ENCODE measurements at regions not wholly inside any gene's neighbourhood (a gene's known extent, or its start where the extent isn't known, plus 50 kb on each side); places are given as distances from the start of the nearest gene placed in this dataset.

- no TSS peak for BruUV-seq (replicated peaks)
- H3K79me2 ChIP-seq (ENCODE audit: low read depth) = no peaks in the 10 kb centered on the region
- H3K27ac ChIP-seq = no peak overlapping the region
- H3K4me2 ChIP-seq = no peak overlapping the region
- no peak for TF ChIP-seq CTCF (conservative IDR thresholded peaks at IDR 0.05)
- TF ChIP-seq EZH2 (IDR thresholded peaks at IDR 0.05; ENCODE audit: low read depth) = no peak
- H3K9me2 ChIP-seq (ENCODE audit: insufficient read depth) = no peaks in the 10 kb centered on the region
- no peak for DNase-seq
- H3K4me3 ChIP-seq = no peak overlapping the region
- no peak overlapping the region for H2AFZ ChIP-seq
- ChIA-PET CTCF (no interaction called here), POLR2A (ENCODE audit: unreplicated experiment) (no interaction called here)
- H3K36me3 ChIP-seq (ENCODE audit: low read depth) = no peaks in the 10 kb centered on the region
- peaks cover 17% of the 10 kb centered on the region for H3K4me1 ChIP-seq (replicated peaks; ENCODE audit: insufficient read depth)
- H3K9me3 ChIP-seq (ENCODE audit: insufficient read depth, low read depth) = no peaks in the 10 kb centered on the region; the same call in 1 of the 2 replicates
- intact Hi-C loops (cut with micrococcal nuclease; ENCODE audit: unreplicated experiment) = loop anchor here (5.0 kb wide), 1 partner anchor 106 kb away; no protein-coding TSS in a partner anchor
- no peaks in the 10 kb centered on the region for H4K20me1 ChIP-seq (ENCODE audit: insufficient read depth)
- H3K27me3 ChIP-seq (ENCODE audit: insufficient read depth, low read depth) = no peaks in the 10 kb centered on the region
- H3F3A ChIP-seq (ENCODE audit: insufficient read depth, low read depth) = peaks cover 10% of the 10 kb centered on the region; the same call in 1 of the 2 replicates
Observed at GRCh38 chr13:106898231-106898630, 330.3 kb upstream of the ARGLU1 start.

GRCh38 chr13:106888148-106888547 lies 320.2 kb upstream of the ARGLU1 start:
- POLR2A ChIA-PET (ENCODE audit: unreplicated experiment) = no interaction called here
- no peak overlapping the region for H3K4me2 ChIP-seq
- intact Hi-C loops (cut with micrococcal nuclease; ENCODE audit: unreplicated experiment) = no loop called here
- no peaks in the 10 kb centered on the region for H4K20me1 ChIP-seq (ENCODE audit: insufficient read depth)
- no TSS peak for BruUV-seq (replicated peaks)
- H3K36me3 ChIP-seq (ENCODE audit: low read depth) = no peaks in the 10 kb centered on the region
- H3F3A ChIP-seq (ENCODE audit: insufficient read depth, low read depth) = no peaks in the 10 kb centered on the region
- 0 out of 2 replicates have a peak, but pooled peaks cover 4% of the 10 kb centered on the region for H3K9me3 ChIP-seq (ENCODE audit: insufficient read depth, low read depth)
- H3K9me2 ChIP-seq (ENCODE audit: insufficient read depth) = no peaks in the 10 kb centered on the region
- H3K4me1 ChIP-seq (replicated peaks; ENCODE audit: insufficient read depth) = no peaks in the 10 kb centered on the region
- H3K27me3 ChIP-seq (ENCODE audit: insufficient read depth, low read depth) = no peaks in the 10 kb centered on the region
- H2AFZ ChIP-seq = no peak overlapping the region
- H3K4me3 ChIP-seq = no peak overlapping the region
- CTCF ChIA-PET = no interaction called here
- no peaks in the 10 kb centered on the region for H3K79me2 ChIP-seq (ENCODE audit: low read depth)
- TF ChIP-seq EZH2 (IDR thresholded peaks at IDR 0.05; ENCODE audit: low read depth) = no peak
- no peak for TF ChIP-seq CTCF (conservative IDR thresholded peaks at IDR 0.05)
- DNase-seq = no peak
- no peak overlapping the region for H3K27ac ChIP-seq

GRCh38 chr13:106887686-106888085 lies 319.7 kb upstream of the ARGLU1 start:
- no peaks in the 10 kb centered on the region for H3K79me2 ChIP-seq (ENCODE audit: low read depth)
- no TSS peak for BruUV-seq (replicated peaks)
- H4K20me1 ChIP-seq (ENCODE audit: insufficient read depth) = no peaks in the 10 kb centered on the region
- no peaks in the 10 kb centered on the region for H3K4me1 ChIP-seq (replicated peaks; ENCODE audit: insufficient read depth)
- no peak for DNase-seq
- H3K9me3 ChIP-seq (ENCODE audit: insufficient read depth, low read depth) = 0 out of 2 replicates have a peak, but pooled peaks cover 4% of the 10 kb centered on the region
- CTCF ChIA-PET = no interaction called here
- intact Hi-C loops (cut with micrococcal nuclease; ENCODE audit: unreplicated experiment) = no loop called here
- no peaks in the 10 kb centered on the region for H3F3A ChIP-seq (ENCODE audit: insufficient read depth, low read depth)
- H3K27ac ChIP-seq = no peak overlapping the region
- TF ChIP-seq CTCF (conservative IDR thresholded peaks at IDR 0.05) = no peak
- no peak for TF ChIP-seq EZH2 (IDR thresholded peaks at IDR 0.05; ENCODE audit: low read depth)
- H3K36me3 ChIP-seq (ENCODE audit: low read depth) = no peaks in the 10 kb centered on the region
- H2AFZ ChIP-seq = no peak overlapping the region
- H3K4me3 ChIP-seq = no peak overlapping the region
- no peaks in the 10 kb centered on the region for H3K27me3 ChIP-seq (ENCODE audit: insufficient read depth, low read depth)
- POLR2A ChIA-PET (ENCODE audit: unreplicated experiment) = no interaction called here
- no peaks in the 10 kb centered on the region for H3K9me2 ChIP-seq (ENCODE audit: insufficient read depth)
- no peak overlapping the region for H3K4me2 ChIP-seq
